ENCODE measurements at regions not wholly inside any gene's neighbourhood (a gene's known extent, or its start where the extent isn't known, plus 50 kb on each side); places are given as distances from the start of the nearest gene placed in this dataset.

DNA sequence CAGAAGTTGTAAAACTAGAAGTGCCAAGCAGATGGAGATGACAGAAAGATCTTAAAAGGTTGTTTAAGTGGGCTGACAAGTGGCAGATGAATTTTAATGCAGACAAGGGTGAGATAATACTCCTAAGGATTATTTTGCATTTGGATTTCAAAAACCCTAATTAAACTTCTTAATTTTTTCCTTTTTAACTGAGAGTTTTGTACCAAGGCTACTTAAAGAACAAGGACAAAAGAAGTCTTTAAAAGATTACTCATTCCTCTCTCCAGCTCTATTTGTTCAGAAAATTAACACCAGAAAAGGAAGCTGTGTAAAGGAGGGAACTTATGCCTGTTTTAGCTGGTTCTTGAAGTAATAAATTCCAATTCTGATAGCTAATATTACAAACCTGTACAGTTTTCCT lies 275.4 kb downstream of the ETNK1 start:
- DNase-seq (ENCODE audit: low read depth) = no peak

DNA sequence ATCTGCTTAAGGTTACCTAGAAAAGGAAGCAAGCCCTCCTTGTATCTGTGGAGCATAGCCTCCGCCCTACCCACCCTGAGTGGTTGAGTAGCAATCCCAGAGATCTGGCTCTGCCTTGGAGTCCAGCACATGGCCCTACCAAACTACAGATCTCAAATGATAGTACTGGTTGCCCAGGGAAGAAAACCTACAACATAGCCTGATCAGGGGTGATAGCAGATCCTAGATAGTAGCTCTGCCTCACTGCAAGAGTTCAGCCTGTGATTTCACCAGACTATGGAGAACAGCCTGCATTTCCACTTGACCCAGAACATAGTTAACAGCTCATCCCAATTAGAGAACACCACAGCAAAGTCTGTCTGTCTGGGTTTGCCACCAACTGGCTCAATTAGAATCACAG lies 279.5 kb downstream of the ETNK1 start:
- no peak for DNase-seq (ENCODE audit: low read depth)

DNA sequence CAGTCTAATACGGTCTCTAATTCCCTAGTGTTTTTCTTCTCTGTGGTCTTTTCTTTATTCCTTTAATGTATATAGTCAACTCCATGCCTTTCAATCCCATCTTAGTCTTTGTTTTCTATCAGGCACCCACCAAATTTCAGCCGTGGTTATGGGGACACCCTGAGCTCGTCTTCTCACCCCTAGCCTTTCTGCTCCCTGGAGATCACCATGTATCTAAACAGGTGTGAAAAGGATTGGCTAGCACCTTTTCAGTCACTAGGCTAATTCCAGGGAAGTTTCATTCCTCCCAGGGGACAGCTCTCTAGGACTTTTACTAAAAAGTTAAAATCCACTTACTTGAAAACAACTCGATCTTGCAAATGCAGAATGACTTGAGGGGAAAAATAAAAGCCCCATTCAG lies 291.3 kb downstream of the ETNK1 start:
- no peak for DNase-seq (ENCODE audit: low read depth)

DNA sequence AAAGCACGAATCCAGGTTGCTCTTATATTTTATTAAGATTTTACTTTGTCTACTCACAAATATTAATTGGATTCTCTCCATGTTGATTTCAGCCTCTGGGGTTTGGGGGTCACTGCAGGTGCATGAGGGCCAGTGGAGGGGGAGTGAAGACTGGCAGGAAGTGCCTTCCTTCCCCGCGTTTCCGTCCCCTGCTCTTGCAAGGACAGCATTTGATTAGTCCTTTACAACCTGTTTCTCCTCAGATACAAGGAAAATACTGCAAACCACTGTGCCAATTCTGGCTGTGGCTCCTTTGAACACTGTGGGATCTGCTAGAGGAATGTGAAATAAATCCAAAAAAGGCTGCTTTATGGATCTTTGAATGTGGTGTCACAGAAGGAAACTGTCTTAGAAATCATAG lies 291.8 kb downstream of the ETNK1 start:
- DNase-seq (ENCODE audit: low read depth) = no peak

DNA sequence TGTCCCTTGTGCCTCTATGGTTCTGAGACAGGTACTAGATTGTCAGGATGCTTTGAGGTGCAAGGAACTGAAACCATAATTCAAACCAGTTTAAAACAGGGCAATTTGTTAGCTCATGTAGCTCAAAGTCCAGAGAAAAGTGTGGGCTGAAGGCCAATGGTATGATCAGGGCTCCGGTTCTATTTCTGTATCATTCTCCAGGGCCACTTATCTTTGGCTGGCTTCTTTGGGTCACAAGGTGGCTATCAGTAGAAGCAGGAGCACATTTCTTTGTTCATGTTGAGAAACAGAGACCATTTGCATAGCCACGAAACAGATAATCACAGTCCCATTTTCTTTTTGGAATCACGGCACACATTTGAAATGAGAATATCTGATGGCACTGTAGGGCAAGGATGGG lies 294.9 kb downstream of the ETNK1 start:
- no peak for DNase-seq (ENCODE audit: low read depth)

DNA sequence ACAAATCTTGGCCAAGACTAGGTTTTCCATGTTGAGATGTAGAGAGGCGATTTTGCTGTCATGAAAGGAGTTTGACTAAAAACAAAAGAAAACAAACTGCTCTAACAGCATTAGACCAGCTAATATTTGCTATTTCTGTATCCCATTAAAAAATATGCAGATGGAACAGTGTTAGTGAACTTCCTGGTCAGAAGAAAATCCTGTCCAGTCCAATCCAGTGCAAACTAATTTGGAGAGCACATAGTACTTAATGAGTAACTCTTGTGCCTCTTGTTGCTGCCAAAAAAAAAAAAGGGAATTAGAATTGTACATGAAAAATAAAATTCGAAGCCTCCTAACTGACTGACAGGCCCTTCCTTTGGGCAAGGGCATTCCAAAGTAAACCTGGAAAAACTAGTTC lies 298.8 kb downstream of the ETNK1 start:
- no peak for DNase-seq (ENCODE audit: low read depth)

GRCh38 chr12:22924391-22924790 lies 299.4 kb downstream of the ETNK1 start:
- no peak for DNase-seq (ENCODE audit: low read depth)

- DNase-seq (ENCODE audit: low read depth) = no peak
These were observed 300.7 kb downstream of the ETNK1 start for GRCh38 chr12:22925623-22926022.

DNA sequence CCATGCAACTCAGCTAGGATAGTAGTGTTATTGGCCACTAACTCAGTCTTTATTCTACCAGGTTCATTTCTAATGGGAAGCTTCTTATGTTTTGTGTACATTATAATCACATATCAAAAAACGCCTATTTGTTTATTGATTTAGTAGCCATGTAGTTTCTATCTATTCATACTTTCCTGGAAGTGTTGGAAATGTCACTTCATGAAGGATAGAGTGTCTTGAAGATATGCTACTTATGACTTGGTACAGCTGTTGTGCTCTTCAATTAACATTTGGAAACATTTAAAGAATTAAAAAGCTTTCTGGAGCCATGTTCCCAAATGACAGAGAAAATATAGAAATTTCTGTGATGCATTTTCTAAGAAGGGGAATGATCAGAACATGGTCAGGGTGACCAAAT lies 307.5 kb downstream of the ETNK1 start:
- DNase-seq (ENCODE audit: low read depth) = no peak

- DNase-seq (ENCODE audit: low read depth) = peak; percentile 50
These were observed 310.1 kb downstream of the ETNK1 start for GRCh38 chr12:22935090-22935489.

DNA sequence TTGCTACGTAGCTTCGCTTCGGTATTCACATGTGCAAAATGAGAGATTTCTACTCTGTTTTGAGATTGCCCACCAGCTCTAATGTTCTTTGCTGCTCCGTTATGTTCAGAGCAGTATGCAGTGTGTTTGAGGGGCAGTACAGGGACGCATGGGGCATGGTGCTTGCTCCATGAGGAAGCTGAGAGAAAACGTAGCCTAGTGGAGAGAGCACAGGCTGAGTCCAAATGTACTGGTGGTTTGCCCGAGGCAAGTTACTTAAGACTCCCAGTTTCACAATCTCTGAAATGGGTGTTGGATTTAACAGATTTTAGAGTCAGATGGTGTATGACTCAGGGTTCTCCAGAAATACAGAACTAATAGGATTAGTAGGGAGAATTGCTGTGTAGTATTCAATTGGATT lies 310.5 kb downstream of the ETNK1 start:
- peak; percentile 47 for DNase-seq (ENCODE audit: low read depth)

DNA sequence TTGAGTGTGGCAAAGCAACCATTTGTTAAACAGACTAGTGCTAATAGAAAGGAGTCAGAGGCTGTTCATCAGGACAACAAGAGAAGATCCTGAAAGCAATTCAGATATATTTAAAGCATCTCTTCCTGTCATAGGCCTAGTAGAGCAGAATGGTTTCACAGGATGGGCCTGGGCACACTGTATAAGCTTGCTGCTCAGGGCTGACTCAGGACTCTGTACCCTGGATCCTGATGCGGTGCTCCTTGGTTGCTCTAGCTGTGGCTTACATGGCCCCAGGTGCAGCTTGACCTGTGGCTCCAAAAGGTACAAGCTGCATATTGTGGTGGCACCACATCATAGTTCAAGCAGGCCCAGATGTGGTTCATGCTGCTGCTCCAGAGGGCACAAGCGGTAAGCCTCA lies 313.4 kb downstream of the ETNK1 start:
- no peak for DNase-seq (ENCODE audit: low read depth)

DNA sequence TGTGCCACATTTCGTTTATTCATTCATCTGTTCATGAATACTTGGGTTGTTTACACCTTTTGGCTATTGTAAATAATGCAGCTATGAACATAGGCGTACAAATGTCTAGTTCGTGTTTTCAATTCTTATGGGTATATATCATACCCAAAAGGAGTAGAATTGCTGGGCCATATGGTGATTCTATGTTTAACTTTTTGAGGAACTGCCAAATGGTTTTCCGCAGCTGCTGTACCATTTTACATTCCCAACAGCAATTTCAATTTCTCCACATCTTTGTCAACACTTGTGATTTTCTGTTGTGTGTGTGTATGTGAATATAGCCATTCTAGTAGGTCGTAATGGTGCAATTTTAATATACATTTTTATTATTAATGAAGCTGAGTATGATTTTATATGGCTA lies 326.2 kb downstream of the ETNK1 start:
- no peak for DNase-seq (ENCODE audit: low read depth)

DNA sequence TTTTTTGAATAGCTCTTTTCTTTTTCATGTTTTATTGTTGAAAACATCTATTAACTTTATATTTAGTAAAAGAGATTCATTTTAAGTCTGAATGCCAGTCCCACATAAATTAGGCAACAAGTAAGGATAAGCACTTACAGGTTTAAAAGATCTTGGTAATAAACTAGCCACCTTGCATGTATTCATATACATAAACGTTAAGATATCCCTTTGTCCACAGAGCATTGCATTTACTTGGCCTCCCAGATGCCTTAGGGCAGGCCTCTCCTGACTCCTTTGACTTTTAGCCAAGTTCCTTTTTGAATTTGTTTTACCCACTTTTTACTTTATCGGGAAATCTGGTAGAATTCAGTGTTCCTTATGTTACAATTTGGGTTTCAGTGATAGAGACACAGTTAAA lies 331.7 kb downstream of the ETNK1 start:
- DNase-seq (ENCODE audit: low read depth) = no peak

DNA sequence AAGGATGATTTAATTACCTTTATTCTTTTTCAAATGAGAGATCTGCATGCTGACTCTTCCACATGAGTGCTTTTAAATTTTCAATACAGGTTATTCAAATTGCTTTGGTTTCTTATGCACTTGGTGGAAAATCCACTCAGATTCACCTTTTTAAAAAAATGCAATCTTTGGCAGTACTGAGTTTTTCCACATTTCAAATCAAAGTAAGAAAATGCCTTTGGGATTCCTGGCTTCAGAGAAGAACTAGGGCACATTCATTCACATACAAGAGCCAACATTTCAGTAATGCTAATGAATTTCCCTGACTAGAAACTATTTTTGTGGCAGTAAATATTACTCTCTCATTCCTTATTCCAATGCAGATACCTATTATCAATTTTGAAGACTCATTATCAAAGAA lies 342.2 kb downstream of the ETNK1 start:
- DNase-seq (ENCODE audit: low read depth) = no peak

GRCh38 chr12:22969521-22969920 lies 344.6 kb downstream of the ETNK1 start:
- no peak for DNase-seq (ENCODE audit: low read depth)

- no peak for DNase-seq (ENCODE audit: low read depth)
These were observed 346.3 kb downstream of the ETNK1 start for GRCh38 chr12:22971247-22971646.

- DNase-seq (ENCODE audit: low read depth) = peak; percentile 28
These were observed 346.8 kb downstream of the ETNK1 start for GRCh38 chr12:22971701-22972191.

- DNase-seq (ENCODE audit: low read depth) = peak; percentile 89
These were observed 349.9 kb downstream of the ETNK1 start for GRCh38 chr12:22974865-22975264.

GRCh38 chr12:22978962-22979361 lies 354.0 kb downstream of the ETNK1 start:
- peak; percentile 95 for DNase-seq (ENCODE audit: low read depth)

- peak; percentile 27 for DNase-seq (ENCODE audit: low read depth)
These were observed 355.0 kb downstream of the ETNK1 start for GRCh38 chr12:22979854-22980469.

DNA sequence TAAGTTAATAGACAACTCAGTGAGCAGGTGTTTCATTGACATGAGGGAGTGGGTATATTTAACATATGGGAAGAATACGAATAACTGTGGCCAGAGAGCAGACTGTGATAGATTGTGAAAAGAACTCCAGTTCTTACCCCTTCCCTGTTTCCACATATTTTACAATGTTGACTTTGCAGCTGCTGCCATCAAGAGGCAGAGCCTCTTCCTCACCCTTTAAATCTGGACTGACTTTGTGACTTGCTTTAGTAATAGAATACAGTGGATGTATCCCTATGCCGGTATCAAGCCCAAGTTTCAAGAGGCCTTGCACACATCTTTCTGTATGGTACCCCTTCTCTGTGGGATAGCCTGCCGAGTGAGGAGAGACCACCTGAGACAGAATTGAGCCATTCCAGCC lies 356.7 kb downstream of the ETNK1 start:
- peak; percentile 52 for DNase-seq (ENCODE audit: low read depth)

DNA sequence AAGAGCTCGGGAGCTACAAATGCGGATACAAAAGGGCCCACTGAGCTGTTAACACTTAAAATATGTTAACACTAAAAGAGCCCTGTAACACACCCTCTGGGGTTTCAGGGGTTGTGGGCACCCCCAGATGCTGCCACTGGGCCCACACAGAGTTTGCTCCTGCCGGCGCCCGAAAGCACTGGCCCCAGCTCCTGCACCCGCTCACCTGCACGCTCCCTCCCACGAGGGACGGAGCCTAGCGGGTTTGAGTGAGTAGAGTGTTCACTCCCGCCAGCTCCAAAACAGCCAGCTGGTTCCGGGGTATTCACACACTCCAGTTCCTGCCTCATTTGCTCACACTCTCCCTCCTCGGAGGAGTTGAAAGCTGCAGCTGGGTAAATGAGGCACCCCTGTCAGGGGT lies 357.7 kb downstream of the ETNK1 start:
- DNase-seq (ENCODE audit: low read depth) = no peak

GRCh38 chr12:22986997-22987396 lies 362.0 kb downstream of the ETNK1 start:
- no peak for DNase-seq (ENCODE audit: low read depth)

Measured in LHCN-M2 (cell line).